ENCODE measurements at regions not wholly inside any gene's neighbourhood (a gene's known extent, or its start where the extent isn't known, plus 50 kb on each side); places are given as distances from the start of the nearest gene placed in this dataset.

DNA sequence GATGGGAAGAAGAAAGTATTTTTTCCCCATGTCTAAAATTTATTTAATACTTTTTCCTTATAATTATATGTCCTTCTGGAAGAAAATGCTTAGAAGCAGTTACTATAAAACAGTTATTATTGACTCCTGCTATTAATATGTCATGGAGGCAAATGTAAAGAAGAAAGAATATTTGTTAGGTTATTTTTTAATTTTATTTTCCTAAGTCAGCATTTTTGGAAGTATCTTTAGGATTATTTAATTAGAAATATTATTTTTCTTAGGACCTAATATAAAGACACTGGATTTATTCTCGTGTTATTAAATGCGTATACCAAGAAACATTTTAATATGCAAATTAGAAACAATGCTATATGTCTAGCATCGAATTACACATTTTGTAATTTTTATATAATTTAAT lies 687.7 kb downstream of the TRAM1L1 start:
- H3K4me3 ChIP-seq: no peak overlapping the region
- H3K27me3 ChIP-seq: no peaks in the 10 kb centered on the region
- TF ChIP-seq, protein P1, sequence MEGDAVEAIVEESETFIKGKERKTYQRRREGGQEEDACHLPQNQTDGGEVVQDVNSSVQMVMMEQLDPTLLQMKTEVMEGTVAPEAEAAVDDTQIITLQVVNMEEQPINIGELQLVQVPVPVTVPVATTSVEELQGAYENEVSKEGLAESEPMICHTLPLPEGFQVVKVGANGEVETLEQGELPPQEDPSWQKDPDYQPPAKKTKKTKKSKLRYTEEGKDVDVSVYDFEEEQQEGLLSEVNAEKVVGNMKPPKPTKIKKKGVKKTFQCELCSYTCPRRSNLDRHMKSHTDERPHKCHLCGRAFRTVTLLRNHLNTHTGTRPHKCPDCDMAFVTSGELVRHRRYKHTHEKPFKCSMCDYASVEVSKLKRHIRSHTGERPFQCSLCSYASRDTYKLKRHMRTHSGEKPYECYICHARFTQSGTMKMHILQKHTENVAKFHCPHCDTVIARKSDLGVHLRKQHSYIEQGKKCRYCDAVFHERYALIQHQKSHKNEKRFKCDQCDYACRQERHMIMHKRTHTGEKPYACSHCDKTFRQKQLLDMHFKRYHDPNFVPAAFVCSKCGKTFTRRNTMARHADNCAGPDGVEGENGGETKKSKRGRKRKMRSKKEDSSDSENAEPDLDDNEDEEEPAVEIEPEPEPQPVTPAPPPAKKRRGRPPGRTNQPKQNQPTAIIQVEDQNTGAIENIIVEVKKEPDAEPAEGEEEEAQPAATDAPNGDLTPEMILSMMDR (IDR thresholded peaks at IDR 0.05): no peak
- TF ChIP-seq POLR2A (IDR thresholded peaks at IDR 0.05): no peak
- 67 to 88% (median 83%) methylated on average over 3 of the region's 3 CpGs for WGBS, 4 donors
- no peak for ATAC-seq
- H3K9me3 ChIP-seq: no peaks in the 10 kb centered on the region
- H3K27ac ChIP-seq: no peak overlapping the region
- H3K36me3 ChIP-seq: no peaks in the 10 kb centered on the region
- intact Hi-C loops (cut with DNase I): no loop called here
- no peaks in the 10 kb centered on the region for H3K4me1 ChIP-seq
- DNase-seq: no peak

DNA sequence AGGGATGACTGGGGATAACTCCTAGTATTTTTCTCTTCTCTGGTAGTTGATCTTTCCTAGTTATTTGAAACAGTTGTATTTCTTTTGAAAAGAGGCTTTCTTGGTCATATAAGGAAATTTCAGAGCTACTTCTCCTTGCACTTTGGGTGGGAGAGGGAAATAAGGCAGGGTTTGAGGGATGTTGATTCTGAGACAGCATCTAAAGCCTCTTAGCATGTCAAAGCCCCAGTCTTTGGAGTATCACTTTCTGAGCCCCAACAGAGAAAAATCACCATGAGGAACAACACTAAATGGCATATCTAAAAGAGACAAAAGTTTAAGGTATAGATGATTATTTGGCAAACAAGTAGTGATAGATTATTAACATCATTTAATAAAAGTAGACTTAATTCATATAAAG lies 688.1 kb downstream of the TRAM1L1 start:
- DNase-seq (no peak), ATAC-seq (no peak)
- Histone ChIP-seq H3K4me3 (no peak overlapping the region), H3K4me1 (no peaks in the 10 kb centered on the region), H3K9me3 (no peaks in the 10 kb centered on the region), H3K36me3 (no peaks in the 10 kb centered on the region), H3K27me3 (no peaks in the 10 kb centered on the region), H3K27ac (no peak overlapping the region)
- intact Hi-C loops (cut with DNase I): no loop called here
- TF ChIP-seq POLR2A (IDR thresholded peaks at IDR 0.05): no peak
- TF ChIP-seq, protein P1 (IDR thresholded peaks at IDR 0.05): no peak

DNA sequence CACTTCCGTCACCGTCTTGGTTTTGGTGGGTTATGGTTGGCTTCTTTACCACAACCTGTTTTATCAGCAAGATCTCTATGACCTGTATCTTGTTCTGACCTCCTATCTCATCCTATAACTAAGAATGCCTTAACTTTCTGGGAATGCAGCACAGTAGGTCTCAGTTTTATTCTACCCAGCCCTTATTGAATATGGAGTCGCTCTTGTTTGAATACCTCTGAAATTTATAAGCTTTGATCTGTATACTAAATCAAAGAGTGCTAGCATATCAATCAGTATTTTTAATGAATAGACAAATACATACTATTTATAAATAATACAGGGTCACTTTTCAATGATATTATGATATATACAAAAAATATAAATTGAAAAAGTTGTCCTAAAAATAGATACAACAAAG lies 690.0 kb downstream of the TRAM1L1 start:
- Histone ChIP-seq H3K27me3 (no peaks in the 10 kb centered on the region), H3K4me1 (no peaks in the 10 kb centered on the region), H3K9me3 (no peaks in the 10 kb centered on the region), H3K27ac (no peak overlapping the region), H3K4me3 (no peak overlapping the region), H3K36me3 (no peaks in the 10 kb centered on the region)
- no peak for TF ChIP-seq POLR2A (IDR thresholded peaks at IDR 0.05)
- TF ChIP-seq, protein P1 (IDR thresholded peaks at IDR 0.05): no peak
- WGBS, 4 donors: 89 to 96% (median 94%) methylated on average over 3 of the region's 3 CpGs
- DNase-seq (no peak), ATAC-seq (no peak)
- intact Hi-C loops (cut with DNase I): no loop called here

DNA sequence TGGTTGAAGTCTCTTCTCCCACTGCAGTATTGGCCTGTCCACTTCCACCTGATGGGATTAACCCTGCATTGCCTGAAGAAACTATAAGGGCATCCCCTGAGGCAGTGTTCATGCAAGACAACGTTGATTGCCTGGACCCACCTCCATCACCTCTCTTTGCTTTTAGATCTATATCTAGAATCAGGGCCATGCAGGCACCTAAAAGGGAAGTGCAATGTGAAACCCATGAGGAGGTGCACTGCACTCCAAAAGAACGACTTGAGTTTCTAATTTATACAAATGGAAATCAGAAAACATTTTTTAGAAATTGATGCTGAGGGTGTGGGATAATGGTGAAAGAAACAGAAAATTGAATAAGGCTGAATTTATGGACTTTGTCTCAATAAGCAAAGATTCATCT lies 694.4 kb downstream of the TRAM1L1 start:
- no peak for DNase-seq
- no peaks in the 10 kb centered on the region for H3K9me3 ChIP-seq
- intact Hi-C loops (cut with DNase I): no loop called here
- H3K27ac ChIP-seq: no peak overlapping the region
- H3K27me3 ChIP-seq: no peaks in the 10 kb centered on the region
- H3K4me1 ChIP-seq: no peaks in the 10 kb centered on the region
- no peak for TF ChIP-seq POLR2A (IDR thresholded peaks at IDR 0.05)
- TF ChIP-seq, protein P1 (IDR thresholded peaks at IDR 0.05): no peak
- no peaks in the 10 kb centered on the region for H3K36me3 ChIP-seq
- H3K4me3 ChIP-seq: no peak overlapping the region
- WGBS, 4 donors: 54 to 64% (median 56%) methylated on average over 2 of the region's 2 CpGs
- no peak for ATAC-seq

Data from heart left ventricle (tissue), 16 donors.